Right atrium auricular region (tissue), 2 donors: ENCODE measurements at regions not wholly inside any gene's neighbourhood (a gene's known extent, or its start where the extent isn't known, plus 50 kb on each side); places are given as distances from the start of the nearest gene placed in this dataset.

ENCODE experiments used
- DNase-seq: peaks from one replicate; pipeline ENCODE4 v3.0.0-alpha.2; 2019; ENCODE audit warnings: low spot score
- H3K27ac ChIP-seq, 2 donors: fragments of 200-600 bp; sonication (generic); 1 replicate in 1 of 2; 2 replicates in 1 of 2; pipeline ENCODE4 v1.5.1; 2016 to 2019
- H3K27me3 ChIP-seq, 2 donors: fragments of 200-600 bp; sonication (generic); one replicate each; pipeline versions ENCODE4 v1.5.1 to v1.6.0; 2017 to 2019
- H3K36me3 ChIP-seq: fragments of 200-600 bp; sonication (generic); one replicate; pipeline ENCODE4 v1.5.1; 2016
- H3K4me1 ChIP-seq, 2 donors: fragments of 200-600 bp; sonication (generic); one replicate each; pipeline versions ENCODE4 v1.5.1 to v1.6.0; 2017 to 2019
- H3K4me3 ChIP-seq, 2 donors: fragments of 200-600 bp; sonication (generic); 1 replicate in 1 of 2; 2 replicates in 1 of 2; pipeline ENCODE4 v1.5.1; 2017 to 2019; ENCODE audit warnings: mild to moderate bottlenecking in 1 of 2, moderate library complexity in 1 of 2
- H3K9me3 ChIP-seq, 2 donors: fragments of 200-600 bp; sonication (generic); one replicate each; pipeline ENCODE4 v1.5.1; 2019
- TF ChIP-seq, protein P1 (sequence below), 2 donors: fragments of 200-600 bp; sonication (generic); IDR thresholded peaks; one replicate each; pipeline ENCODE4 v1.5.1; 2019; ENCODE audit warnings: antibody characterized with exemption in 2 of 2

DNA sequence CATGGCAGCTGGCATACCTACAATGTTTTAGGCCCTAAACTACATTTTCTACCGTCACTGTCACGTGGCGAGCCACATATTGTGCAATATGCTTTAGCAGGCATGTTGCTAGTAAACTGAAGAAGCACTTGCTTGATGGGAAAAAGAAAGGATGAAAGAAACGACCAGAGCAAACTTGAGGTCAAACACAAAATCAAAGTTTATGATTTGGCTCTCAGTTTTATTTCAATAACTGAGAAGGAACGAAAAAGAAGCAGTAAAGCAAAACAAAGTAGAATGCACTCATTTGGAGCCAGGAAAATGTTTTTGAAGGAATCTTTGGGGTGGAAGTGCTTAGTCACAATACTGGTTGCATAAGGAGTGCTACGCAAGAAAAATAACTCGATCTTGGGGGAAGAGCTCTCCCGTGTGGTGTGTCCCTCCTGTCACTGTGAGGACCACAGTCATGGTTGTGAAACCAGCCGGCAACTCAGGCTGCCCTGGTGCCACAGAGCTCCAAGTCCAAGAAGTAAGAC lies 349.8 kb downstream of the RBM43 start:
- TF ChIP-seq, protein P1, sequence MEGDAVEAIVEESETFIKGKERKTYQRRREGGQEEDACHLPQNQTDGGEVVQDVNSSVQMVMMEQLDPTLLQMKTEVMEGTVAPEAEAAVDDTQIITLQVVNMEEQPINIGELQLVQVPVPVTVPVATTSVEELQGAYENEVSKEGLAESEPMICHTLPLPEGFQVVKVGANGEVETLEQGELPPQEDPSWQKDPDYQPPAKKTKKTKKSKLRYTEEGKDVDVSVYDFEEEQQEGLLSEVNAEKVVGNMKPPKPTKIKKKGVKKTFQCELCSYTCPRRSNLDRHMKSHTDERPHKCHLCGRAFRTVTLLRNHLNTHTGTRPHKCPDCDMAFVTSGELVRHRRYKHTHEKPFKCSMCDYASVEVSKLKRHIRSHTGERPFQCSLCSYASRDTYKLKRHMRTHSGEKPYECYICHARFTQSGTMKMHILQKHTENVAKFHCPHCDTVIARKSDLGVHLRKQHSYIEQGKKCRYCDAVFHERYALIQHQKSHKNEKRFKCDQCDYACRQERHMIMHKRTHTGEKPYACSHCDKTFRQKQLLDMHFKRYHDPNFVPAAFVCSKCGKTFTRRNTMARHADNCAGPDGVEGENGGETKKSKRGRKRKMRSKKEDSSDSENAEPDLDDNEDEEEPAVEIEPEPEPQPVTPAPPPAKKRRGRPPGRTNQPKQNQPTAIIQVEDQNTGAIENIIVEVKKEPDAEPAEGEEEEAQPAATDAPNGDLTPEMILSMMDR (IDR thresholded peaks at IDR 0.05), result peak in 1 of 2 donors; percentile 40
- no peaks in the 10 kb centered on the region for H3K4me1 ChIP-seq
- no peaks in the 10 kb centered on the region for H3K27me3 ChIP-seq
- peak; percentile 92 for DNase-seq
- H3K9me3 ChIP-seq, result no peaks in the 10 kb centered on the region
- H3K4me3 ChIP-seq, result no peak overlapping the region
- peak overlapping the region; percentile 20 to 38 for H3K27ac ChIP-seq
- no peaks in the 10 kb centered on the region for H3K36me3 ChIP-seq

GRCh38 chr2:150909613-150910012 lies 352.1 kb downstream of the RBM43 start:
- no peaks in the 10 kb centered on the region for H3K36me3 ChIP-seq
- TF ChIP-seq, protein P1 (IDR thresholded peaks at IDR 0.05), result no peak

GRCh38 chr2:150909090-150909489 lies 352.6 kb downstream of the RBM43 start:
- Histone ChIP-seq H3K36me3 (no peaks in the 10 kb centered on the region), H3K4me1 (no peaks in the 10 kb centered on the region), H3K4me3 (no peak overlapping the region), H3K9me3 (no peaks in the 10 kb centered on the region), H3K27me3 (no peaks in the 10 kb centered on the region), H3K27ac (no peak overlapping the region)
- DNase-seq, result no peak
- TF ChIP-seq, protein P1 (IDR thresholded peaks at IDR 0.05), result no peak

More at GRCh38 chr2:150909613-150910012, 352.1 kb downstream of the RBM43 start:
- Histone ChIP-seq H3K4me1 (no peaks in the 10 kb centered on the region), H3K27ac (no peak overlapping the region), H3K9me3 (no peaks in the 10 kb centered on the region), H3K27me3 (no peaks in the 10 kb centered on the region), H3K4me3 (no peak overlapping the region)
- DNase-seq, result no peak

GRCh38 chr2:150907466-150907865 lies 354.2 kb downstream of the RBM43 start:
- Histone ChIP-seq H3K4me1 (no peaks in the 10 kb centered on the region), H3K4me3 (no peak overlapping the region), H3K27me3 (no peaks in the 10 kb centered on the region), H3K27ac (no peak overlapping the region), H3K9me3 (no peaks in the 10 kb centered on the region), H3K36me3 (no peaks in the 10 kb centered on the region)
- DNase-seq, result no peak
- TF ChIP-seq, protein P1 (IDR thresholded peaks at IDR 0.05), result no peak

- H3K9me3 ChIP-seq, result peaks cover 0 to 17% of the 10 kb centered on the region in 2 donors
- H3K4me1 ChIP-seq, result no peaks in the 10 kb centered on the region
- H3K4me3 ChIP-seq, result no peak overlapping the region
- H3K36me3 ChIP-seq, result no peaks in the 10 kb centered on the region
- no peaks in the 10 kb centered on the region for H3K27me3 ChIP-seq
- TF ChIP-seq, protein P1 (IDR thresholded peaks at IDR 0.05), result no peak
- DNase-seq, result no peak
- no peak overlapping the region for H3K27ac ChIP-seq
Measured at GRCh38 chr2:150903461-150903860, 358.2 kb downstream of the RBM43 start.

DNA sequence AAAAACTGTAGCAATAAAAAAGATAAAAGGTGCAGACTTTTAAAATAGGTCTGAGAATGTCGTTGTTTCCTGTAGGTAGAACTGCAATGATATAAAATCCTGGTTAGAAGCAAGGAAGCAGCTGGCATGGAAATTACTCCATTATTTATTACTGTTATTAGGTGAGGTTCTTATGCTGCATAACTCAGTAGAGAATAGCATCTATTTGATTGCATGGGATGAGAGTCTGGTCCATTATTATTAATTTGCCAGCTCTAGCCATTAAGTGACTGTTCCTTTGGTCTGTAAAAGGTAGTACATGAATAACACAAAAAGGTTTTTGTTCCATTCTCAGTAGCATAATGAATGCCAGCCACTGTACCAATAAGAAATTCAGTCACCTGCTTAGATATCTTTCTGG lies 358.6 kb downstream of the RBM43 start:
- TF ChIP-seq, protein P1 (IDR thresholded peaks at IDR 0.05), result no peak
- H3K4me3 ChIP-seq, result no peak overlapping the region
- no peaks in the 10 kb centered on the region for H3K27me3 ChIP-seq
- H3K9me3 ChIP-seq, result peaks cover 0 to 17% of the 10 kb centered on the region in 2 donors
- no peaks in the 10 kb centered on the region for H3K36me3 ChIP-seq
- DNase-seq, result no peak
- no peak overlapping the region for H3K27ac ChIP-seq
- H3K4me1 ChIP-seq, result no peaks in the 10 kb centered on the region
